GM10248 (cell line): ENCODE measurements at regions not wholly inside any gene's neighbourhood (a gene's known extent, or its start where the extent isn't known, plus 50 kb on each side); places are given as distances from the start of the nearest gene placed in this dataset.
"Not testable (repeated sequence)": the region's sequence is repeated elsewhere in the genome, so short reads cannot be mapped to it uniquely, and the experiment has no call there.

Source experiments
- CTCF ChIA-PET: fragments of 300-600 bp; sonication (Branson Sonifier 250); formaldehyde crosslinking; extraction: SDS; loops from one replicate; lab custom pipeline; 2021; ENCODE audit warnings: antibody characterized with exemption; lab: Yijun Ruan, JAX
- POLR2A ChIA-PET: fragments of 350-650 bp; sonication (Branson Sonifier 250); formaldehyde crosslinking; extraction: SDS; loops from one replicate; lab custom pipeline; 2020; ENCODE audit warnings: antibody characterized with exemption; lab: Yijun Ruan, JAX
- DNase-seq: peaks from one replicate; pipeline ENCODE4 v3.0.0; 2012; ENCODE audit errors: extremely low spot score
- CTCF ChIP-seq: IDR thresholded peaks from 2 replicates; pipeline ENCODE4 v1.5.1; 2012; ENCODE audit warnings: mild to moderate bottlenecking, low read depth; ENCODE audit errors: extremely low read depth, missing control alignments, control extremely low read depth

GRCh38 chr9:21533597-21533996 lies 51.5 kb upstream of the IFNE start:
- ChIA-PET POLR2A (no interaction called here), CTCF (no interaction called here)
- no peak for TF ChIP-seq CTCF
- no peak for DNase-seq

GRCh38 chr9:21535396-21535795 lies 53.3 kb upstream of the IFNE start:
- ChIA-PET POLR2A (no interaction called here), CTCF (interaction anchor here (1.0 kb wide), 1 partner anchor 9 kb away, joined by 3 read pairs; no protein-coding TSS in a partner anchor)
- DNase-seq, result no peak
- TF ChIP-seq CTCF, result no peak

- no peak for TF ChIP-seq CTCF
- ChIA-PET CTCF (interaction anchor here (0.8 to 1.3 kb wide), 2 partner anchors 13 to 16 kb away, joined by 3 to 4 read pairs; no protein-coding TSS in a partner anchor), POLR2A (no interaction called here)
- no peak for DNase-seq
These were observed 60.7 kb upstream of the IFNE start for GRCh38 chr9:21542787-21543186.

GRCh38 chr9:21543187-21543586 lies 61.1 kb upstream of the IFNE start:
- POLR2A ChIA-PET, result no interaction called here

GRCh38 chr9:21543816-21544215 lies 61.7 kb upstream of the IFNE start:
- POLR2A ChIA-PET, DNase-seq: not testable (repeated sequence)
- CTCF ChIA-PET, result interaction anchor here (0.9 kb wide), 1 partner anchor 10 kb away, joined by 3 read pairs; no protein-coding TSS in a partner anchor

More at GRCh38 chr9:21543187-21543586, 61.1 kb upstream of the IFNE start:
- CTCF ChIA-PET, result interaction anchor here (0.8 to 1.3 kb wide), 3 partner anchors 10 to 16 kb away, joined by 3 to 4 read pairs (median 3); no protein-coding TSS in a partner anchor
- TF ChIP-seq CTCF, result no peak
- DNase-seq, result no peak

- ChIA-PET CTCF (no interaction called here), POLR2A (no interaction called here)
- no peak for DNase-seq
- no peak for TF ChIP-seq CTCF
These were observed 64.8 kb upstream of the IFNE start for GRCh38 chr9:21546949-21547348.

- DNase-seq, result no peak
- CTCF ChIA-PET, result no interaction called here
- POLR2A ChIA-PET, result no interaction called here
- TF ChIP-seq CTCF, result no peak
These were observed 67.2 kb upstream of the IFNE start for GRCh38 chr9:21549251-21549765.
